SK-N-SH treated with all-trans-retinoic acid at 6 μM for 48 hours (cell line): ENCODE measurements at regions not wholly inside any gene's neighbourhood (a gene's known extent, or its start where the extent isn't known, plus 50 kb on each side); places are given as distances from the start of the nearest gene placed in this dataset.

ENCODE experiments used
- ARNTL ChIP-seq: fragments of 450-650 bp; formaldehyde crosslinking; IDR thresholded peaks from 2 replicates; pipeline ENCODE4 v1.5.0; 2020; ENCODE audit warnings: low read depth, mild to moderate bottlenecking, moderate library complexity, borderline replicate concordance
- OSR1 ChIP-seq: fragments of 250-450 bp; sonication (Bioruptor Pico); IDR thresholded peaks from 2 replicates; pipeline ENCODE4 v1.8.0; 2022; ENCODE audit warnings: moderate library complexity, mild to moderate bottlenecking, inconsistent platforms
- ZNF70 ChIP-seq: fragments of 450-650 bp; formaldehyde crosslinking; IDR thresholded peaks from 2 replicates; pipeline ENCODE4 v1.5.0; 2020; ENCODE audit warnings: mild to moderate bottlenecking, moderate library complexity

- TF ChIP-seq ZNF70 (no peak), ARNTL (CRISPR knock-in tag) (no peak), OSR1 (no peak)
Measured at GRCh38 chr4:189096108-189096507, 844.6 kb upstream of the FRG1 start.
